ENCODE measurements at regions not wholly inside any gene's neighbourhood (a gene's known extent, or its start where the extent isn't known, plus 50 kb on each side); places are given as distances from the start of the nearest gene placed in this dataset.
A peak's percentile ranks its signal among the peaks of the same experiment; 100 is the strongest.

DNA sequence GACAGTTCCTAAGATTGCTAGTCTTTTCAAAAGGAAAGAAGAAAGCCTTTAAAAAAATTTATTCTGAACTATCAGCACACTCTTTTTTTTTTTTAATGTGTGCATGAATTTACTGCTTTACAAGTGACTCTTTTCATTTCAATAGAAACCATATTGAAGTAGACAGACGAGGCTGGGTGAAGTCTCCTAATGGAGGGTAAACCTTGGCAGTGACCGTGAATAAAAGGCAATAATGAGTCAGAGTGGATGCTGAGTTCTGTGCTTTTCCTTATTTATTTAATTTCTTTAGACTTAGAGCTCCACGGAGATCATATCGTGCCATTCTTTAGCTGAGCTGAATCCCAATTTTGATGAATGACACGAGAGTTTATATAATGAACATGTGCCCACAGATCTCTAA lies 196.9 kb downstream of the PRL start:
- TF ChIP-seq CTCF (IDR thresholded peaks at IDR 0.05; ENCODE audit: extremely low read depth, missing control alignments) = no peak
- no peak for DNase-seq (ENCODE audit: low spot score)

DNA sequence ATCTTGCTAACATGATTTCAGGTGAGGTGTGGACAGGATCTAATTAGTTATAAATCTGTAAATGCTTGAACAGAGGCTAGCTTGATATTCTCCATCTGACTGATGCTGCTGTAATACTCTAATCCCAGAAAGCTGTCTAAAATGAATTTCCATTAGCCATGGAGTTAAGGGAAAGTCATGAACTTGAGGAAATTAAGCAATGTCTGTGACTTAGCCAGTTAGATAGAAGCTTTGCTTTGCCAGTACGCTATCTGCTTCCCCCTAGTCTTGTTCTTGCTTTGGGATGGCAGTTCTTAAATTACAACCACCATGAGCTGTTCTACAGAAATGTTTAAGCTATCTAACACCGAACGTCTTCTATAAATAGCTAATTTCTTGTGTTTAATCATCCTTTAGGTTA lies 195.7 kb downstream of the PRL start:
- DNase-seq (ENCODE audit: low spot score) = no peak
- no peak for TF ChIP-seq CTCF (IDR thresholded peaks at IDR 0.05; ENCODE audit: extremely low read depth, missing control alignments)

DNA sequence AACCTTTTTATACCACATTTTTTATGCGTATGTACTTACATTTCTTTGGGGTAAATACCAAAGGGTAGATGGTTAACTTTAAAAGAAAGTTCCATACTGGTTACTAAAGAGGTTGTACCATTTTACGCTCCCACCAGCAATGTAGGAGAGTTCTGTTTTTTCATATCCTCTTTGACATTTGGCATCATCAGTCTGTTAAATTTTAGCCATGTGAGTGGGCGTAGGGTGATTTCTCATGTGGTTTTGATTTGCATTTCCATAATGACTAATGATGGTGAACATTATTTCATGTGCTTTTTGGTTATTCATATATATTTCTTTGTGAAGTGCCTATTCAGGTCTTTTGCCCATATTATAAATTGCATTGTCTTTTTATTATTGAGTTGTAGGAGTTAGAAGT lies 194.2 kb downstream of the PRL start:
- TF ChIP-seq CTCF (IDR thresholded peaks at IDR 0.05; ENCODE audit: extremely low read depth, missing control alignments) = no peak
- peak; percentile 32 for DNase-seq (ENCODE audit: low spot score)

DNA sequence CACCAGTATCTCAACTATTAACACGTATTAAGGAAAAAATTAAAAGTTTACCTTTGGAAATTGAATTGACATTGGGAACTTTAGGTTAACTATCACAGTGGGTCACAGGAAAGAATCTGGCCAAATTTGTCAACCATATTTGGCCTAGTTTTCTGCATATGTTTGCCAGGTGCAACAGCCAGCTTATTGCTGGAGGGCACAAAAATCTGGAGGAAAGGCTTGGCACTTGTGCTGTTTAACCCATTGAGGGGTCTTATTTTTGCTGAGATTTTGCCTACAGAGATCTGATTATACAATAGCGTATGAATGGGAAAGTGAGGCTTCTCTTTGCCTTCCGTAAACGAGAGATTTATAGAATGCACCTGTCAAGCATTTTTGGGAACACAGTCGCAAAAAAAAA lies 190.4 kb downstream of the PRL start:
- TF ChIP-seq CTCF (IDR thresholded peaks at IDR 0.05; ENCODE audit: extremely low read depth, missing control alignments) = no peak
- DNase-seq (ENCODE audit: low spot score) = no peak

DNA sequence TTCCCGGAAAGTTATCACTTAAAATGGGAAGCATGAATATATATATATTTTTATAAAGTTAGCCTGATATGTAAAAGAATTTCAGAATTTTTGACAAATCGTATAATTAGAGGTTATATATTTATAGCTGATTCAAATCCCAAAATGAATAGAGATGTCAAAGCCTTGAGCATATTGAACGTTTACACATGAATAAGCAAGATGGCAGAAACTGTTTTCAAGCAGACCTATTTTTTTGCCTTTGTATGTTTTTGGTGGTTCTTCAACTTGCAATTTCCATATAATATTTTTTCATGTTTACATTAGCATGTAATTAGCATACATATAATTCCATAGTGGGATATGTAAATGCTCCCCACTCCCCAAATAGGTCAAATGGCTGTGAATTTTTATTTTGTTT lies 189.9 kb downstream of the PRL start:
- no peak for DNase-seq (ENCODE audit: low spot score)

DNA sequence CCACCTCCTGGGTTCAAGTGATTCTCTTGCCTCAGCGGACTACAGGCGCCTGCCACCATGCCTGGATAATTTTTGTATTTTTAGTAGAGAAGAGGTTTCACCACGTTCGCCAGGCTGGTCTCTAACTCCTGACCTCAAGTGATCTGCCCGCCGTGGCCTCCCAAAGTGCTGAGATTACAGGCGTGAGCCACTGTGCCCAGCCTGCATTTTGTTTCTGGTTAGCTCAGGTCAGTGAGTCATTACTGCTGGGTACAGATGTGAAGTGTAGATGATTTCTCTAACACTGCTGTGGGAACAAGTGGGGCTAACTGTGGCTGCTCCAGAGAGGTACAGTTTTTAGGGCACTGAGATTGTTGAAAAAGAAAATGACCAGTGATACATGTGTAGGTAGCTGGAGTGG lies 188.6 kb downstream of the PRL start:
- no peak for TF ChIP-seq CTCF (IDR thresholded peaks at IDR 0.05; ENCODE audit: extremely low read depth, missing control alignments)
- DNase-seq (ENCODE audit: low spot score) = no peak

More for the DNA sequence above, 189.9 kb downstream of the PRL start:
- no peak for TF ChIP-seq CTCF (IDR thresholded peaks at IDR 0.05; ENCODE audit: extremely low read depth, missing control alignments)

- TF ChIP-seq CTCF (IDR thresholded peaks at IDR 0.05; ENCODE audit: extremely low read depth, missing control alignments) = no peak
- no peak for DNase-seq (ENCODE audit: low spot score)
Measured at GRCh38 chr6:22110061-22110460, 186.8 kb downstream of the PRL start.
